HG02798 (cell line): ENCODE measurements at regions not wholly inside any gene's neighbourhood (a gene's known extent, or its start where the extent isn't known, plus 50 kb on each side); places are given as distances from the start of the nearest gene placed in this dataset.

Experiments
- ATAC-seq: cut with Tn5 transposase; IDR thresholded peaks from one replicate; pipeline ENCODE4 v1.9.1; 2021; ENCODE audit warnings: mild to moderate bottlenecking; ENCODE audit not compliant: unreplicated experiment, poor library complexity

DNA sequence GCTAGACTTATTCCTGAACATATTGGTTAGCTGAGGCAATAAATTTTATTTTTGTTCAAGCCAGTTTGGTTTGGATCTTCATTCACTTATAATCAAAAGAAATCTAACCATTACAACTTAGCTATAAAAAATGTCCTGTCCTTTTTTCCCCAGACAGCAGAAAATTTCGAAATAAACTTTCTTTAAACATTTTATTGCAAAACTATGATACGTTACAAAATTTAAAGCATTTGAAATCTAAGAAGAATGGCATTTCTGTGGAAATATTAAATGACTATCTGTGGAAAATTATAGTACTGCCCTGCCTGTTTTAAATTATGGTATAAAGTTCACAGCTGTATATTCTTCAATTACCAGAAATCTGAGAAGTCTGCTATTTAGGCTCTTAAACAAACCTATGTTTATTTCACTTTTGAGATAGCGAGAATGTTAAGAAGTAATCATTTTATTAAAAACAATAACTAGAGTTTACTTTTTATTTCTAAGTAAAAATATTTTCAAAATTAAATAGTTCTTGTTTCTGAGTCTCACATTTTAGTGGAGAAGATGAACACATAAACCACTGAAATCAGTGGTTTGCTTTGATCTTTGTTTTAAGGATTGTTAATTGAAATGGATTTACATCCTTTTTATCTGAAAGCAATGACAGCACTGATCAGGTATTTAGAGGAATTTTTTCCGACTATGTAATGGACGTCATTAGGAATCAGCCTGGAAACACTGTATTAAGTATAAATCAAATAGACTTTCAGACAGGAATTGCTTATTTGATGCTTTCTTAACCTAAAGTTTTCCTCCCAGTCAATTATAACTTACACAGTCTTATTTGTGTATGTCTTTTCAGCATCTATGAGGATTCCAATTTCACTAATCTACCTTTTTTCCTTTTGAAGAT lies 553.7 kb downstream of the COL12A1 start:
- no peak for ATAC-seq

DNA sequence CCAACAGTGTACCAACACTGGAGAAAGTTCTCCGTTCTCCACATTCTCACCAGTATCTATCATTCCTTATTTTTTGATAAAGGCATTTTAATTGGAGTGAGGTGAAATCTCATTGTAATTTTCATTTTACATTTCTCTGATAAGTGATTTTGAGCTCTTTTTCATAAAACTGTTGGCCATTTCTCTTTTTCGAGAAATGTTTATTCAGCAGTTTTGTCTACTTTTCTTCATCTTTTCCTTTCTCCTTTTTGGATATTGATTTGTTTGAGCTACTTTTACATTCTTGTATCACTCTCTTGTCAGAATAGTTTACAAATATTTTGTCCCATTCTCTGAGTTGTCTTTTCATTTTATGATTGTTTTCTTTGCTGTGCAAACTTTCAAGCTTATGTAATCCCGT lies 555.2 kb downstream of the COL12A1 start:
- ATAC-seq = no peak

DNA sequence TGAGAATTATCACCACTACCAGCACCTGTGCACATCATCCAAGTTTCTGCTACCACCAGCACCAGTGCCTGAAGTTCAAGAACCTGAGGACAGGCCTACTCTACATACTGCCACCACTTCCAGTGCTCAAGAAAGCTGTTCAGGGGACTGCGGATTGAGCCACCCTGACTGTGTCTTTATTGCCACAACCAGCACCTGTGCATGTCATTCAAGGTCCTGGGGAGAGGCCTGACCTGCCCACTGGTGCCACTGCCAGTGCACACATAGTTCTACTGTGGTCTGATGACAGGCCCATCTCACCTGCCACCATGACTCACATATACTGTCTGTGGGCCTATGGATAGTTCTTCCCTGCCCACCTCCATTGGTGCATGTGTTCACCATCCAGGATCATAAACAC lies 559.4 kb downstream of the COL12A1 start:
- no peak for ATAC-seq

DNA sequence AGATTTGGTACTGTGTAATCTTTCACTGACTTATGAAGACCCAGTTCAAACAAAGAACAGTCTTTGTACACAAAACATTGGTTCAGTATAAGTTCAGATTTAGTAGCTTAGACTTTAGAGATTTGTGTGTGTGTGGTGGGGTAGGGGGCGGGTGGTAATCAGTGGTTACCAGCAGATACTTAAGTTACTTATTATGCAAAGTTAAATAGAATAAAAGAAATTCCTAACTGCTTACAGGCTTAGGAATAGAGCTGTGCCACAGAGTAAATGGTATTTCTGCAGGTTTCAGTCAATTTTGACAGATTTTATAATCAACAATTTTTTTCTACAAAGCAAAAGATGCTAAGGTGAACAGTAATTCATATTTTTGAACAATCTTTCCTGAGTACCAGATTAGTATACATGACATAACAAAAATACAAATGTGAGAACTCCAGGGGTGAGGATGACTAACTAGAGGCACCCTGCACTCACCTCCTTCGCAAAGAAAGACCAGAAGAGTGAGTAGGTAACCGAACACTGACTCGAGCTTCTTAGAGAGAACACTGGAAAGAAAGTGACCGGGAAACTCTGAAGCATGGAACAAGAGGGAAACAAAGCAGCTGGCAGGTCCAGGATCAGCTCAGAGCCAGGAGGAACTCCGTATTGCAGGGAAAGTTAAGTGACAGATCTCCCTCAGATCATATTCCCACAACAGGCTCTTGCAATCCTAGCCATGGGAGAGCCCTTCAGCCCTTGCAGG lies 560.6 kb downstream of the COL12A1 start:
- ATAC-seq = no peak

DNA sequence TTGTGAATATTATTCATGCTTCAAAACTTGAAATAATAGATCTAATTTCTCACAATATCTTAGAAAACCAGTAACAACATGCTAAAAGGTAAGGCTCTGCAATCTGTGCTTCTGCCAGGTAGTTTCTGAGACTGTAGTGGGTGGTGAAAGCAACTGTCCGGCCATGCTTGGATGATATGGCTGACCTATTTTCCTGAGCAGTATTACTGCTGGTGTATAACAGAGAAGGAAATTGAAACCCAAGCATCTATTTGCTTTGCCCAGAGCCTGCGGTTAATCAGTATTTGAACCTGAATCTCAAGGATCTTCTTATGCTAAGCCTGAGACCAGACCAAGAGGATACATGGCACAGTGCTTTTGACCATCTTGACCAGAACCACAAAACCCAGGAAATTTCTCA lies 563.8 kb downstream of the COL12A1 start:
- no peak for ATAC-seq

DNA sequence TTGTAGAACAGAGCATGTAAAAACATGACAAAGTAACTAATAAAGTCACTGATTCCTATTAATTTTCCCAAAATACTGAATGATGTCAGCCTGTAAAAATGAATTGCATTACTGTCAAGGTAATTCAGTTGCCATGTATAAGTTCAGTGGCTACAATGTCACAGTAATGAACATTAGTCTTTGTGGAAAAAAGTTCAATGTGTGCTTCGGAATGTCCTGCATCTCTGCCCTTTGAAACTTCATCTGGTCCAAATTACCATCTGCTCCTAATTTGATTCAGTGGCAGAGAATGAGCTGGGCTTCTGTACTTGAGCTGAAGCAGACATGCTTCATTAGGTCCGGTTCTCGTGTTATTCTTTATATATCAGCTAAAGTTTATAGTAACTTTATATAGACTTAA lies 567.4 kb downstream of the COL12A1 start:
- no peak for ATAC-seq

DNA sequence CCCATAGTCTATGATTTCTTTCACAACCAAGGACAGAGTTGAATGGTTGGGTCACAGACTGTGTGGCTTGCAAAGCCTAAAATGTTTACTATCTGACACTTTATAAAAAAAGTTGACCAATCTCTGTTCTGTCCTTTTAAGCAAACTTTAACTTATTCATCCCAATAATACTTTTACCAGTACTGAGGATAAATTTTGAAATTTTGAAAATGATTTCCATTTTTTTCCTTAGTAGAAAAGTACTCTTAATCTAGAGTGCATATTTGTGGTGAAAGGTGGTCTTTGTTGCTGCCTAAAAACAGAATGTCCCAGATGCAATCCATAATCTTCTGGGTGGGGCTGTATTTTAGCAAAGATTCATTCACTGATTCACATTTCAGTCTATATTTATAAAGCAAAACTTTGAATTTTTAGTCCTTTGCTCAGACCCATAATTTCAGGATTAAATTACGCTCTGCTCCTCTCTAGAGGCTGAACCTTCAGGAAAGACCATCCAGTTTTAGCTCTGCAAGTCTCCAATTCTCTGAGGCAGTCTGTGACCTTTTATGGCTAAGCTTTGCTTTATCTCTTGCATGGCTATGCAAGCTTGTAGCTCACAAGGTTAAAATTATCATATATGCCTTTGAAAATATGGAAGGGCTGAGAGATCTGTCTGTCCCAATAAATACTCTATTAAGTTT lies 573.5 kb downstream of the COL12A1 start:
- ATAC-seq = no peak

DNA sequence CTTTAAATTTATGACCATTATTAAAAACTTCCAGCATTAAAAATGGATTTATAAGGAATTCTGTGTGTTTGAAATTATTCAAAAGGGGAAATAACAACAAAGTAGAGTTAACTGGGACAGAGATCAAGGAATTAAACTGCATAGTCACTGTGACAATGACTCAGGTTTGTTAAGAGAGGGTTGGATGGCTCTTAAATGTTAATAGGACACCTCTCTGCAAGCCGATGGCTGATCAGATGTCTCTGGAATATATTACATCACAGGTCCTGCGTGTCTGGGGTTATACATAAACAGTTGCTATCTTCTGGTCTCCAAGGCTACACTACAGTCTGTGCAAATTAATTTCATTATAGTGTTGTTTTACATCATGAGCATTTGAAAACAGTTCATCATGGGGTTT lies 574.3 kb downstream of the COL12A1 start:
- no peak for ATAC-seq

DNA sequence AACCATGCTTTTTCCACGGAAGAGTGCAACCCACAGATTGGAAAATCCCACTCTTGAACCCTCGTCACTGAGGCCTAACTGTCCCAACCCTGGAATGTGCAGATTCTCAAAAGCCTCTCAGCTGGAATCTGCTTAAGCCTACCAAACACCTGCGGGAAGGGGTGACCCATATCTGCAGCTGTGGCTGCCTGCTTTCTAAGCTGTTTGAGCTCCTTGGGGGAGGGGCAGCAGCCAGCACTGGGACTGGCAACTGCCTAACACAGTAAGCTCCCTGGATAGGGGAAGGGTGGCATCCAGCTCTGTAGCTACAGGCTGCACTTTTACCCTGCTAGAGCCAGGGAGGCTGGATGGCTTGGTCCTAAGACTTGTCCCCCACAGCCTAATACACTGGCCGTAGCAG lies 579.6 kb downstream of the COL12A1 start:
- ATAC-seq = no peak

DNA sequence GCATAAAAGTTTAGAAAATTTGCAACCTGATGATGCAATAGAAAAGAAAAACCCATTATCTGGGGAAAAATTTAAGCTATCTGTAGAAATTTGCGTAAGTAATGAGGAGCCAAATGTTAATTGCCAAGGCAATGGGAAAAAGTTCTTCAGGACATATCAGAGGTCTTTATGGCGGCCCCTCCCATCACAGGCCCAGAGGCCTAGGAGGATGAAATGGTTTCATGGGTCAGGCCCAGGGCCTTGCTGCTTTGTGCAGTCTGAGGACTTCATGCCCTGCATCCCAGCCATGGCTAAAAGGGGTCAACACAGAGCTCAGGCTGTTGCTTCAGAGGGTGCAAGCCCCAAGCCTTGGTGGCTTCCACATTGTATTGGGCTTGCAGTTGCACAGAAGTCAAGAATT lies 582.8 kb downstream of the COL12A1 start:
- ATAC-seq = no peak

DNA sequence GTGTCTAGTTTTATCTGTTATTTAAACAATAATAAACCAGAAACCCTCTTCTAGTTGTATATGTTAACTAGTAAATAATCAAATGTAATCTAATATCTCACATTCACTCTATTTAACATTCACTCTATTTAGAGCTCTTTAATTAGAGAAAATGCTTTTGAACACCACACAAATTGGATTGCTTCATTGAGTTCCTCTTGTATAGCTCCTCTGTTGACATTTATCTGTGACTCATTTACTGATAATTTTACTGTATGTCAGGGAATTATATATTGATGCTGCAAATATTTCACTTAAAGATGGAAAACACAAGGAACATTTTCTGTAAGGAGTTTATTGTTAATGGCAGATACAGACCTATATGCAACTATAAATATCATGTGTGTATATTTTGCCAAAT lies 594.6 kb downstream of the COL12A1 start:
- ATAC-seq = no peak

DNA sequence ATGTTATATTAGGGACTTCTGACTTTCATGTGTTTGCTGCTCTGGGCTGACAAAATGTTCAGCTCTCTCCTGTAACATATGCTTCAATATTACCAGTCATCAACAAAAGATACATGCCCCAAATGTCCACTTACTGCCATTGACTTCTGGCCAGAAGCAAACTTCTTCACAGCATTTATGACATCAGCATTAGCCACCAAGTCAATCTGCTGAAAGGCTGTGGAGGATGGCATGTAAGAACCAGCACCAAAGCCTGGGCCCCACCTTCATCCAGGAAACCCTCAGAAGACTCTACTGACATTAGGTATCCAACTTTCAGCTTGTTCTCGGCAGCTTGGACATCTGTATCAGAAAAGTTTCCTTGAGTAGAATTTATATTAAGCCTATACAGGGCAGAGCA lies 595.5 kb downstream of the COL12A1 start:
- ATAC-seq = no peak

DNA sequence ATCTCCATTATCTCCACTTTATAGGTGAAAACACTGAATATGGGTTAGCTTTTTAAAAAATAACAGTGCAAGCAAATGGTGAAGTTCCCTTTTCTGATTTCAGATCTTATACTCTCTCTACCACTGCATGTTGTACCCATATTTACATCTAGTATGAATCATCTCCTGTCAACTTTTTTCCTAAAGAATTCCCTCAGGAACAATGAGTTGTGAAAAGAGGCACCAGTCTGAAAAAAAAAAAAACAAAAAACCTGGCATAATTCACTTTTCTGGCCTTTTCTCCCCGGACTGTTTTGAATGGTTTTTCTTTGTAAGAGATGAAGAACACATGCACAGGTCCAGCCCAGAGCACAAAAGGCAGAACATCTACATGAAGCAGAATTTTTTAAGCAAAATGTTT lies 596.0 kb downstream of the COL12A1 start:
- ATAC-seq = no peak

DNA sequence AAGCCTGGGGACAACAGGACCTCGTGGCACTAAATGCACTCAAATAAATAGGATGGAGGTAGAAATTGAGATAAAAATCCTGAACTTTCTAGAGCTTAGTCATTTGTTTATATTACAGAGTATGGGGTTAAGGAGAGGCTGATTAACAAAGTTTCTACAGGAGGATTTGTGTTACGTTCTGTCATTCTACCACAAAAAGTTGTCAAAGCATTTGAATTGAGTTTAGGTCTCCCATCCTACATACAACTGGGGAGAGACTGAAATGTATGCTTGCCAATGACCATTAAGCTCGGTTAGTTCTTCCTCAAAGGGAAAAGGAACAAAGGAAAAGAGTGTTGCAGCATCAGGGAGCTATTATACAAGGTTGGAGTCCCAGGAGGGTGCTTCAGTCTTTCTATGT lies 597.9 kb downstream of the COL12A1 start:
- ATAC-seq = no peak

DNA sequence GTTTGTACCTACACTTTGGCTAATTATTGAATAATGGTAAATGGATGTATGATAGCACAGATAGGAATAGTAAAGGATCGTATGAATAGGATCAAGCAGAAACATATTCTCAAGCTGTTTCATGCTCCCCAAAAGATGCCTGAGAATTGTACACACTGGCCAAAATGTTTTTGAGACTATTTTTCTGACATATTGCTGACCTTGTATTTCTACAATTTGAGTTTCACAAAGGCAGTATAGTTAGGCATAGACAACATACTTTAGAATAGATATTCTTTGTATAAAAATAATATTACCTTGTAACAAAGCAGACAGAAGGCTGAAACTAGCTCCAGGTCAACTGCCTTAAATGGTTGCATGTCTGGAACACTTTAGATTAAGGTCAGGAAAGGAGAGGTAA lies 598.4 kb downstream of the COL12A1 start:
- ATAC-seq = no peak

DNA sequence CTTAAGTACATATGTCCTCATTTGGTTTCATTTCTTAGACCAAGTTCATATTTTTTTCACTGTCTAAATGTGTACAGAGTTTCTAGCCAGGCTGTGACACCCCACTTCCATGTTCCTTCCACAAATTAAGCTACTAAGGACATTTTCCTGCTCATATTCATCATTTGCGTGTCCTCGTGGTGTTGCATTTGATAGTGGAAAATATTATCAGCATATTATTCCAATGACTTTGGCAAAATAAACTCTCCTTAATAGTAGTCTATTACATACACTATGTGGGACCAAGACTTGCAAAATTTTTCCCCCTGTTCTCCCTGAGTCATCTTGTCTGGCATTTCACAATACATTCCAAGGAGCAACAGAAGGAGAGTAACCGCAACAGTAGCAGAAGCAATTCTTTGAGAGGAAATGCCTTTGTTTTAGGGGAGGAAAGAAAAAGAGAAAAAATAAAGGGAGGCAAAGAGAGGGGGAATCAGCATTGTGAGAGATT lies 599.2 kb downstream of the COL12A1 start:
- ATAC-seq = no peak

DNA sequence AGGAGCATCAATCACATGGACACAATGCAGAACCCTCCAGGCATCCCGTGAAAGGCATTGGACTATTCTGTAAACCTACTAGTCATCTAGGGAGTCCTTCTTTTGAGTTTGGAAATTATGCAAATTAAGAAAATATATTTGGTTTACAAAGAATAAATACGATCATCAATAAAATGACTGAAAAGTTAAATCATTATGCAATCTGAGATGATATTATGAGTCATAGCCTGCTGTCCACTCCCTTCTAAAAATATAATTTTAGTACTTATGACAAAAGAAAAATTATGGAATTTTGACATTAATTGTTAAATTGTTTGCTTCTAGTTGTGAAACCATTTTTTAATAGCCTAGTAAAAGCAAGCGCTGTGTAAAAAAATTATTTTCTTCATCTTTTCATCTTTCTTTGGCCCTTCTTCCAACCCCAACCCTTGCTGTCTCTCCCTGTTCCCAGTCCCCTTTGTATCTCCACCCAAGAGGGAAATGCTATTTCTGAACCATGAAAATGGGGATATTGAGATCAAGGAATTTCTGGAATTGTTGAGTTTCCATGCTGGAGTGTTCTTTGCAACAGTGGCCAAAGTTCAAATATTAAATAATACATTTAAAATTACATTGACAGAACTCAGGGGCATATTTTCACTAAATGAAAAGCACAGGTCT lies 599.8 kb downstream of the COL12A1 start:
- no peak for ATAC-seq

DNA sequence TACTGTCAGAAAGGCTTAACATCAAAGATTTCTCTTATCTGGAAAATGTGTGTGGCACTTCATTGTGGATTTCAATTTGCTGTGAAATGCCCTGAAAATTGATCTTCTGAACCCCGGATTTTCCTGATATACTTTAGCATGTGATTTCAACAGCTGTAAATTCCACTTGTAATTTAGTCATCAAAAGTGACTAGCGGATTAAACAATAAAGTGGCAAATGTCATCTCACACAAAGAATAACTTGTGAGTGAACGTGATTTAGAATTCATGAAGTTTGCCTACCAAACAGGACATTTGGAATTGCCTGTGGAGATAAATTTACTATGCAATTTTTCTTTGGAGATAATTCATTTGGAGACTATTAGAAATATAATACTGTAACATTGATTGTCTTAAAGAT lies 601.6 kb downstream of the COL12A1 start:
- no peak for ATAC-seq

DNA sequence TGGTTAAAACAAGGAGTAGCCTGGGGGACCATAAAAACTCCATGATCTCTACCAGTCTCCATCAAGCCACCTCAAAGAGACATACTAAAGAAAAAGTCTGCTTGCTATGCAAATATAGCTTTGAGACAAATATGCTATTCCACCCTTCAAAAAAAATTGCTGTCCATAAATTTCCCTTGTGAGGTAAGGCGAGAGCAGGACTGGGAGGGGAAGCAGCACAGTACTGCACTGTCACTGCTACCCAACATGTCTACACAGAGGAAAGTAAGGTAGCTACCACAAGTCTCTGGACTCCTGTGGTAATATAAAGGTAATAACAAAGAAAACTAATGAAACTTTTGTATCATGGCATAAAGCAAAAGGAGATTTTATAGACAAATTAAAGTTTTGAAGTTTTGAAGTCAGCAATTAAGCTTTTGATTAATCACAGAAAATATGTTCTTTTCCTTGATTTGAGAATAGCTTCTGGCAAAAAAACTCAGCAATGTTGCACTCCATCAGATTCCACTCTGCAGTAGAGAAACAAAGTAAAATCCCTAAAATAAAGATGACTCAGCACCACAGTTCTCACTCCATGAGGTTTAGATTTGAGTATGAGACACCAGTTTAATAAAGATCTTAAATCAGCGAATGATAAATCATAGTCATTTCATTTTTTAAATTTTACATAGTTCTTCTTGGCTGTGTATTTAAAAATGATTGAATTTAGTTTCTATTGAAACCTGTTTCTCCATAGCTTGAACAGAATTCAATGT lies 602.4 kb downstream of the COL12A1 start:
- no peak for ATAC-seq

DNA sequence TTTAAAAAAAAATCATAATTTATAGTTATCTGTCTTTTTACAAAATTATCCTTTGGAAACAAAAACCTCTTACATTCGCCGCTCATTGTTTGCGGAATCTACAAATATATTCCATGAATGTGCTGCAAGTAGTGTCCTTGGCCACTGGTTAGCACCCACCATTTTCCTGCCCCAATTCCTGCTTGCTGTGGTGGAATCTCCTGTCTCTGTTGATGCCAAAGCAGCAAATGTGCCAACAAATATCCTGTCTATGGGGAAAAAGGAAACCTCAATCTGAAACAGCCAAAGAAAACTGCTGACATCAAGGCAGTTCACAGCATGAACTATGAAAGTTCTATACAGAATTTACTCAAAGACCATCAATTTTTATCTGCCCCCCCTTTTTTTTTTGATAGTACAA lies 603.6 kb downstream of the COL12A1 start:
- no peak for ATAC-seq
